K562 (cell line): ENCODE measurements at regions not wholly inside any gene's neighbourhood (a gene's known extent, or its start where the extent isn't known, plus 50 kb on each side); places are given as distances from the start of the nearest gene placed in this dataset.

Source experiments
- ATAC-seq: fragments of 200-7000 bp; cut with Tn5 transposase; 3 replicates; pipeline ENCODE4 v1.9.1; 2020; ENCODE audit warnings: moderate library complexity
- BruUV-seq: library from RNA; stranded (reverse); fragments of 400-500 nt; replicated peaks from 2 replicates; lab custom pipeline; 2021; lab: Mats Ljungman, UMichigan
- CTCF ChIA-PET: fragments of 300-600 bp; formaldehyde crosslinking; extraction: SDS; loops from one replicate; lab custom pipeline; 2021; ENCODE audit warnings: low intra/inter-chr PET ratio; lab: Yijun Ruan, JAX
- POLR2A ChIA-PET: fragments of 300-600, 350-650 bp; sonication (Branson Sonifier 250); formaldehyde crosslinking; extraction: SDS; loops from one replicate; lab custom pipeline; 2021; ENCODE audit warnings: antibody characterized with exemption, inconsistent platforms; lab: Yijun Ruan, JAX
- DNase-seq, 4 experiments: peaks; one replicate each; pipeline versions ENCODE4 v3.0.0 to v3.0.0-alpha.2; 2011 to 2018; ENCODE audit warnings: low spot score in 3 of 4, mixed read lengths in 3 of 4; ENCODE audit errors: extremely low read depth in 1 of 4
- FAIRE-seq: peaks from 2 replicates; lab custom pipeline; 2011; peaks lifted over from hg19 to GRCh38; lab: Jason Lieb, UNC
- H2AFZ ChIP-seq: 2 replicates; pipeline ENCODE4 v1.6.0; 2011; ENCODE audit warnings: low read depth, low read length, control low read depth, inconsistent platforms
- H3K27ac ChIP-seq: fragments of 200-600 bp; 3 replicates; pipeline ENCODE4 v1.8.0; 2011; ENCODE audit warnings: low read depth, mild to moderate bottlenecking, control low read depth, inconsistent platforms, low read length, moderate library complexity, mixed read lengths; ENCODE audit errors: extremely low read depth
- H3K27me3 ChIP-seq, 2 experiments: fragments of 300-600 bp in 1 of 2; 2 replicates in 1 of 2; 3 replicates in 1 of 2; pipeline versions ENCODE4 v1.6.0 to v1.8.0; 2011; ENCODE audit warnings: inconsistent platforms in 2 of 2, low read length in 2 of 2, mild to moderate bottlenecking in 1 of 2, mixed read lengths in 1 of 2, moderate library complexity in 1 of 2; ENCODE audit not compliant: control insufficient read depth in 2 of 2, insufficient read depth in 2 of 2
- H3K36me3 ChIP-seq: fragments of 300-600 bp; 3 replicates; pipeline ENCODE4 v1.8.0; 2011; ENCODE audit warnings: mild to moderate bottlenecking, low read length, inconsistent platforms; ENCODE audit not compliant: control insufficient read depth, insufficient read depth
- H3K4me1 ChIP-seq, 2 experiments: fragments of 200-600 bp in 1 of 2; replicated peaks in 1 of 2; 2 replicates in 1 of 2; 3 replicates in 1 of 2; pipeline versions ENCODE4 v1.5.1 to v1.8.0; 2011; ENCODE audit warnings: inconsistent platforms in 2 of 2, low read length in 2 of 2, mild to moderate bottlenecking in 1 of 2, mixed read lengths in 1 of 2, moderate library complexity in 1 of 2; ENCODE audit not compliant: control insufficient read depth in 2 of 2, insufficient read depth in 2 of 2
- H3K4me2 ChIP-seq: 2 replicates; pipeline ENCODE4 v1.6.1; 2011; ENCODE audit warnings: low read length, control low read depth, inconsistent platforms, mixed read lengths; ENCODE audit not compliant: insufficient read depth
- H3K4me3 ChIP-seq: fragments of 200-600 bp; sonication (generic), shearing (Covaris generic); 2 replicates; pipeline ENCODE4 v1.5.1; 2016; ENCODE audit warnings: control low read depth, inconsistent platforms
- H3K79me2 ChIP-seq: fragments of 200-600 bp; 3 replicates; pipeline ENCODE4 v1.8.0; 2011; ENCODE audit warnings: low read length, inconsistent platforms; ENCODE audit not compliant: control insufficient read depth, insufficient read depth
- H3K9ac ChIP-seq, 2 experiments: 2 replicates each; pipeline versions ENCODE4 v1.6.0 to v1.6.1; 2011; ENCODE audit warnings: low read depth in 2 of 2, low read length in 2 of 2, control low read depth in 1 of 2, inconsistent platforms in 1 of 2, mild to moderate bottlenecking in 1 of 2, mixed read lengths in 1 of 2; ENCODE audit not compliant: insufficient read depth in 1 of 2
- H3K9me1 ChIP-seq: one replicate; pipeline ENCODE4 v1.6.0; 2011; ENCODE audit warnings: inconsistent platforms, mild to moderate bottlenecking, low read length, moderate library complexity; ENCODE audit not compliant: control insufficient read depth, insufficient read depth
- H3K9me3 ChIP-seq: replicated peaks from 2 replicates; pipeline ENCODE4 v1.5.1; 2011; ENCODE audit warnings: low read depth, low read length, inconsistent platforms; ENCODE audit not compliant: control insufficient read depth, insufficient read depth
- H4K20me1 ChIP-seq: replicated peaks from 2 replicates; pipeline ENCODE4 v1.6.1; 2011; ENCODE audit warnings: low read length, inconsistent platforms, mixed read lengths; ENCODE audit not compliant: control insufficient read depth, insufficient read depth
- CREB1 ChIP-seq, 2 experiments: sonication (generic) in 1 of 2; formaldehyde crosslinking in 1 of 2; IDR thresholded peaks; 2 replicates each; pipeline versions ENCODE4 v1.6.1 to v1.8.0; 2012 to 2022; ENCODE audit warnings: inconsistent platforms in 1 of 2, mild to moderate bottlenecking in 1 of 2, missing genetic modification reagents in 1 of 2, moderate library complexity in 1 of 2
- E2F3 ChIP-seq: fragments of 250-450 bp; sonication (Bioruptor Pico); IDR thresholded peaks from 2 replicates; pipeline ENCODE4 v1.4.0; 2020; ENCODE audit warnings: mild to moderate bottlenecking
- HDGF ChIP-seq: fragments of 450-650 bp; IDR thresholded peaks from 2 replicates; pipeline ENCODE4 v1.6.1; 2016
- MXI1 ChIP-seq: IDR thresholded peaks from 2 replicates; pipeline ENCODE4 v1.6.1; 2011; ENCODE audit warnings: low read depth, mild to moderate bottlenecking, improper control_type of control experiment, low read length
- PBX2 ChIP-seq, 2 experiments: IDR thresholded peaks in 1 of 2; conservative IDR thresholded peaks in 1 of 2; 2 replicates each; pipeline ENCODE4 v1.6.1; 2016; ENCODE audit warnings: low read depth in 2 of 2, mild to moderate bottlenecking in 1 of 2, missing compliant biosample characterization in 1 of 2, missing genetic modification characterization in 1 of 2, moderate library complexity in 1 of 2
- PKNOX1 ChIP-seq: fragments of 450-650 bp; IDR thresholded peaks from 2 replicates; pipeline ENCODE4 v1.6.1; 2016
- POLR2A ChIP-seq: fragments of 450-650 bp; conservative IDR thresholded peaks from 2 replicates; pipeline ENCODE4 v1.6.1; 2016
- RBM39 ChIP-seq: fragments of 200-400 bp; formaldehyde crosslinking; optimal IDR thresholded peaks from 2 replicates; pipeline ENCODE3; 2018; ENCODE audit warnings: low read depth, low read length
- STAT6 ChIP-seq: sonication (generic); formaldehyde crosslinking; IDR thresholded peaks from 2 replicates; pipeline ENCODE4 v1.8.1; 2023; ENCODE audit warnings: mild to moderate bottlenecking, missing genetic modification reagents
- ZBED1 ChIP-seq: IDR thresholded peaks from 2 replicates; pipeline ENCODE4 v1.6.1; 2014
- ZNF766 ChIP-seq: fragments of 200-800 bp; sonication (Bioruptor generic); conservative IDR thresholded peaks from 2 replicates; pipeline ENCODE4 v1.6.1; 2016; ENCODE audit warnings: missing genetic modification characterization, missing compliant biosample characterization
- WGBS: fragments of 100-300 bp; shearing (Covaris generic); methylation state at CpG from one replicate; pipeline ENCODE4 v1.1.6; 2016; ENCODE audit warnings: low coverage, mixed read lengths; ENCODE audit not compliant: insufficient coverage; ENCODE audit errors: missing lambda C conversion rate; 5-methylcytosine and 5-hydroxymethylcytosine counted together
- in situ Hi-C: fragments of 300-500 bp; cut with MboI; formaldehyde crosslinking; loops from 4 replicates; pipeline ENCODE4 v1.15.0; 2018; ENCODE audit warnings: inconsistent platforms, mixed read lengths
- intact Hi-C: fragments of 100-400 bp; cut with micrococcal nuclease; formaldehyde crosslinking; loops from 2 replicates; pipeline ENCODE4 v1.14.2; 2022
- TF ChIP-seq, protein P1 (sequence below), 2 experiments: fragments of 450-650 bp; IDR thresholded peaks; 2 replicates each; pipeline ENCODE4 v1.6.1; 2016

GRCh38 chr6:28657381-28657768 is 131.7 kb downstream of the GPX5 start (continued):
- no peak for TF ChIP-seq PBX2 (CRISPR knock-in tag; IDR thresholded peaks at IDR 0.05; ENCODE audit: low read depth)
- no peak for TF ChIP-seq PBX2 (tag; conservative IDR thresholded peaks at IDR 0.05; ENCODE audit: low read depth)
- TF ChIP-seq CREB1 (IDR thresholded peaks at IDR 0.05): no peak
- no peak for TF ChIP-seq CREB1 (CRISPR knock-in tag; IDR thresholded peaks at IDR 0.05)

DNA sequence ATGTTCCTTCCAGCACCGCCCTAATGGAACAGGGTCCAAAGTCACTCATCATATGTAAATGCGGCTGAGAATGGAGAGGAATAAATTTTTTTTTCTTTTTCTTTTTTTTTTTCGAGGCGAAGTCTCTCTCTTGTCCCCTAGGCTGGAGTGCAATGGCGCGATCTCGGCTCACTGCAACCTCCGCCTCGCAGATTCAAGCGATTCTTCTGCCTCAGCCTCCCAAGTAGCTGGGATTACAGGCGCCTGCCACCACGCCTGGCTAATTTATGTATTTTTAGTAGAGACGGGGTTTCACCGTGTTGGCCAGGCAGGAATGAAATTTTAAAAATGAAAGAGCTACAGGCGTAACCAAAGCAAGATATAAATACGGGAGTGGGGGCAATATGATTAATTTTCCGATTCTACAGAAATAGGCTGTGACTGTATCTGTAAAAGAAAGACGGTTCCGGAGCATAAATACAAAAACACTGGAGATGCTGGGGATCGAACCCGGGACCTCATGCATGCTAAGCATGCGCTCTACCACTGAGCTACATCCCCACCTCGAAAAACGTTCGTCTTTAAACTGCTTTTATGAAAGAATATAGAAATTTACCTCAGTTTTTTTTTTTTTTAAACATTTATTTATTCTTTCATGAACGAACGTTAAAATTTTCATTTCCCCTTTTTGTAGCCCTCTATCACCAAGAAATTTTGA is 132.2 kb downstream of the GPX5 start:
- intact Hi-C loops (no loop called here), in situ Hi-C loops (no loop called here)
- DNase-seq: peak; percentile 61 to 81 (median 70)
- no peak for FAIRE-seq
- Histone ChIP-seq H4K20me1 (no peaks in the 10 kb centered on the region), H3K27me3 (no peaks in the 10 kb centered on the region), H3K4me1 (peaks cover 0 to 7% of the 10 kb centered on the region in 2 experiments; a peak in 2 of 5 replicates), H3K9me3 (no peaks in the 10 kb centered on the region), H3K4me2 (peak overlapping the region; percentile 48), H3K9me1 (no peaks in the 10 kb centered on the region), H3K27ac (no peak overlapping the region), H3K9ac (peak overlapping the region in 1 of 2 experiments; percentile 4; a peak in 1 of 4 replicates), H3K36me3 (no peaks in the 10 kb centered on the region), H3K4me3 (peak overlapping the region; percentile 22; the same call in 1 of the 2 replicates), H3K79me2 (no peaks in the 10 kb centered on the region), H2AFZ (no peak overlapping the region)
- peak; percentile 92 for ATAC-seq
- WGBS: 41% methylated on average over 25 of the region's 27 CpGs
- CTCF ChIA-PET: interaction anchor here (0.7 kb wide), 1 partner anchor 1494 kb away, joined by 3 read pairs; no protein-coding TSS in a partner anchor
- POLR2A ChIA-PET: interaction anchor here (0.9 kb wide), 1 partner anchor 9 kb away, joined by 3 read pairs; no protein-coding TSS in a partner anchor
- no TSS peak for BruUV-seq
- TF ChIP-seq E2F3 (no peak), MXI1 (0 out of 2 replicates have a peak, but pooled peaks have one; percentile 39), PKNOX1 (peak; percentile 63), POLR2A (peak; percentile 69), RBM39 (peak; percentile 18), ZBED1 (no peak), ZNF766 (CRISPR knock-in tag) (0 out of 2 replicates have a peak, but pooled peaks have one; percentile 28), HDGF (no peak), STAT6 (CRISPR knock-in tag) (0 out of 2 replicates have a peak, but pooled peaks have one; percentile 63)
- TF ChIP-seq, protein P1, sequence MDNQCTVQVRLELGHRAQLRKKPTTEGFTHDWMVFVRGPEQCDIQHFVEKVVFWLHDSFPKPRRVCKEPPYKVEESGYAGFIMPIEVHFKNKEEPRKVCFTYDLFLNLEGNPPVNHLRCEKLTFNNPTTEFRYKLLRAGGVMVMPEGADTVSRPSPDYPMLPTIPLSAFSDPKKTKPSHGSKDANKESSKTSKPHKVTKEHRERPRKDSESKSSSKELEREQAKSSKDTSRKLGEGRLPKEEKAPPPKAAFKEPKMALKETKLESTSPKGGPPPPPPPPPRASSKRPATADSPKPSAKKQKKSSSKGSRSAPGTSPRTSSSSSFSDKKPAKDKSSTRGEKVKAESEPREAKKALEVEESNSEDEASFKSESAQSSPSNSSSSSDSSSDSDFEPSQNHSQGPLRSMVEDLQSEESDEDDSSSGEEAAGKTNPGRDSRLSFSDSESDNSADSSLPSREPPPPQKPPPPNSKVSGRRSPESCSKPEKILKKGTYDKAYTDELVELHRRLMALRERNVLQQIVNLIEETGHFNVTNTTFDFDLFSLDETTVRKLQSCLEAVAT (IDR thresholded peaks at IDR 0.05): peak in 1 of 2 experiments; percentile 63; a peak in 1 of 4 replicates
